GM19438 (cell line): ENCODE measurements at regions not wholly inside any gene's neighbourhood (a gene's known extent, or its start where the extent isn't known, plus 50 kb on each side); places are given as distances from the start of the nearest gene placed in this dataset.
"Not testable (repeated sequence)": the region's sequence is repeated elsewhere in the genome, so short reads cannot be mapped to it uniquely, and the experiment has no call there.

Source experiments
- ATAC-seq: cut with Tn5 transposase; IDR thresholded peaks from one replicate; pipeline ENCODE4 v1.9.1; 2021; ENCODE audit warnings: low read depth; ENCODE audit not compliant: unreplicated experiment

DNA sequence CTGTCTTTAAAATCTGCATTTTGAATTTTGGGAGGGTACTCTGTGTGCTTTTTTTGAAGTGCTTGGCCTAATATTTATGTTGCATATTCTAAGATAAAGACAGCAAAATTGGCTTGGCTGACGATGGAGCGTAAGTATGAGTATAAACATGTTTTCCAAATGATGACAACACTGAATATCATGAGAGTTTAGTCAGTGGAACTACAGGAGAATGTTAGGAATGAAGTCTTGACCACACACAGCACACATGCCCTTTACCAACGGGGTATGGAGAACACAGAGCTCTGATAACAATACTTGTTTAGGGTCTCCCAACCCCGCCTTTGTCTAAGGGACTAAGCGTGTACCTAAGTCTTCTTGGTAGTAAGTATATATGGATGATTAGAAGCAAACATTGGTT is 253.9 kb upstream of the FZD8 start:
- ATAC-seq = no peak

DNA sequence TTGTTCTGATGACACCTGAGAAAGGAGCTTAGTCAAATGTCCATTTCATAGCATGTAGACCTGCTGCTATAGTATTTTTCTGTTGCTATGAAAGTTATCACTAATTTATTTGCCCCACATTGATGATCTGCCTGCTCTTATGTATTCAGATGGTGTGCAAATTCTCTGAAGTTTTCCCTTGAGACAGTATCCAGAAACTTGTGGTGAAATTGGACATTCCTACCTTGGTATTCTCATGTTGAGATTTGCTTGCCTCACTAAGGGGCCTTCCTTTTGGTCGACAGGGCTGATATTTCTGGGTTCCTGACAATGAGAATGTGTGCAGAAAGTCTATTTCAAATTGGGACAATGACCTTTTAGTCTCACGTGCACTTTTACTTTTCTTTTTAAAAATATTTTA is 253.2 kb upstream of the FZD8 start:
- ATAC-seq = no peak

DNA sequence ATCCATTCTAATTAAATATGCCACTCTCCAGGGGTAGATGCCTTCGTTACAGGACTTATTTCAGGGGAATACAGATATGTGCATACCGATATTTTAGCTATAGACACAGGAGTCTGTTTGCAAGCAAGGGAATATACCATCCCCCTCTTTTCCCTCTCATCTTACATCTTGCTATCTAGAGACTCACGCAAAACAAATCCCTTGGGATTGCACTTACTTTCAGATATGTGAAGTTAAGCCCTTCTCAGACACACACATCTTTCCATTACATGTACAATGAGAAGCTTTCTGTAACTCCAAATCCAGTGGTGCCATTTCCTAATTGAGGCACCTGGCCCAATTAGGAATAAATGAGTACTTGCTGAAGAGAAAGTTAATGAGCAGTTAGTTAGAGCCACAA is 250.4 kb upstream of the FZD8 start:
- no peak for ATAC-seq

DNA sequence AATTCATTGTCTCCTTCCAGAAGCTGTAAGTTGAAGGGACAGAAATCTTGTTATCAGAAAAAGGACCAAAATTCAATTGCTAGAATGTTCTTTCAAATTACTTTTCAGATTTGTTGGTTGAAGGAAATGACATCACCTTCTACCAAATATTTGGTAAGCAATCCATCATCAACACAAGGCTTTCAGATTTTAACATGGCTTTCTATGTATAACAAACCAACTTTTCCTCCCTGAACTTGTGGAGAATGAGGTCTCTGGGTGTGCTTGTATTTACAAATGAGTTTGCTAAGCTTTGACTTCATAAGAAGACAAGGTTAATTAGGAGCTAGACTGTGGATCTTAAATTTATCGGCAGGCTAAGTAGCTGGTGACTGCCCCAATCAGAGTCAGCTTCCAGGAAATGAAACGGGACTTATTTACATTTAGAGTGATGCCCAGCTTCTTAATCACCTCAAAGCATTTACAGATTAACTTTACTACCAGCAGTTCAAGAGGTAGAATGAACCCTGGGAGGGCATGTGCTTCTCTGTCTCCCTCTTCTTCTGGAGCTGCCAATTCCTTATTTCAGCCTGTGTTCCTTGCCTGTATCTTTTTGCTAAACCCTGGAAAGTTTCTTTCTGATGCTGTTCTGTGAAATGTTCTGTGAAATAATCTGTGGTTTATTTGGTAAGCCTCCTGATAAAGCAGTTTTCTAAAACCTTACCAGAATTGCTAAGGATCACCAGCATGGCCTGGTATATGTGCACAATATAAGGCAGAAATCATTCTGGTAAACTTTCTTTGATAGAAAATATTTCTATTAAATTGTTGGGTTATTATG is 248.8 kb upstream of the FZD8 start:
- ATAC-seq = no peak

DNA sequence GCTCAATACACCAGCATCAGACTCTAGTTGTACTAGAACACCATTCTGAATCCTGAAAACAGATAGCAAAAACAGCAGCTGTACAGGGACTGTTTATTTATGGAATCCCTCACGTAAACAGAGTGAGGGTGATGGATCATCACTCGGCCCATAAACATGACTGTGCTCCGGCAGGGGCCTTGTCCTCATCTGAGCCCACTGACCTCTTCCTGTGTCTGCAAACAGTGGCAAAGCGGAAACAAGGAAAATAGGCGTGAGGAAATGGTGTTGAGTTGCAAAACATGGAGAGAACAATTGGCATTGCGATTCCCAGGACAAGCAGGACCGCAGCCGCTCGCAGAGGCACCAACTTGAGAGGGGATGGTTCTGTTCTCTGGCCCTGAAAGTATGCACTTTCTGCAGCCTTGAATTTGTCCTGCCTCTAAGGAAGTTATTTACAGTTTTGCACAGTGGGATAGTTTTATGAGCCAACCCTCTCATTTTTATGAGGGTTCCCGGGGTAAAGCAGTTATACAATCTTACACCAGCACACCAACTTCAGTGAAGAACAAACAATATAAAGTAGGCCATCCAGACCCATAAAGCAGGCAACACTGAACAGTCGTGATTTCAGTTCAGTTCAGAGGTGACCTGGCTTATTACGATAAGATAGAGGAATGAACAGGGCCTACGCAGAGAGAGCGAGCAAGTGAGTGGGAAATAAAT is 248.0 kb upstream of the FZD8 start:
- ATAC-seq = no peak

DNA sequence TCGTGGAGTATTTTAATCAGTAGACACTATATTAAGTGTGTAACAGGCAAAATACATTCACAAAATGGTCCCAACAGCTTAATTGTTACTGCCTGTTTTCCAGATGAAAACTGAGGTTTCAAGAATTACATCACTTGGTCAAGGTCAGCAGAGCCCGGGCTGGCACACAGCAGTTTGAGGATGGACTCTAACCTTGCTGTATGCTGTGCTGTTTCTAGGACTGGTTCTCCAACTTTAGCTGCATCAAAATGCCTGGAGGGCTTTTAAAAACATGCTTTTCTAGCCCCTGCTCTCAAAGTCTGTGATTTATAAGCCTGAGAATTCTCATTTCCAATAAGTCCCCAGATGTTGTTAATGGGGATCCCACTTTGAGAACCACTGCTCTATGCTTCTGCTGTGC is 247.1 kb upstream of the FZD8 start:
- ATAC-seq = no peak

DNA sequence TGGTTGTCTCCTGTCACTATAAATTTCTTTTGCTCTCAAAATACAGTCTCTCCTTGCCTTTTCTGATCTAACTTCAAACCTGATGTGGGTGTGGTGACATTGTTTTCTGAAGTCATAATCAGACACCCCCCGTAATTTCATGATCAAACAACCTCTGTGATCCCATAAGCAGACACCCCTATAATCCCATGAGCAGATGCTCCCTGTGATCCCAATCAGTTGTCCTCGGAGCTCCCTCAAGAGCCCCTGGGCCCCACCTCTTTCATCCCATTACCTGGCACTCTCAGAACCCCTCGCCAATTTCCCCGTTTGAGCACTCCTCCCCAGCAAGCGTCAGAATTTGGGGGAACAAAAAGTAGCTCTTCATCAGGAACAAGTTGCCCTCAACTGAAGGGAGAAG is 246.3 kb upstream of the FZD8 start:
- ATAC-seq = no peak

DNA sequence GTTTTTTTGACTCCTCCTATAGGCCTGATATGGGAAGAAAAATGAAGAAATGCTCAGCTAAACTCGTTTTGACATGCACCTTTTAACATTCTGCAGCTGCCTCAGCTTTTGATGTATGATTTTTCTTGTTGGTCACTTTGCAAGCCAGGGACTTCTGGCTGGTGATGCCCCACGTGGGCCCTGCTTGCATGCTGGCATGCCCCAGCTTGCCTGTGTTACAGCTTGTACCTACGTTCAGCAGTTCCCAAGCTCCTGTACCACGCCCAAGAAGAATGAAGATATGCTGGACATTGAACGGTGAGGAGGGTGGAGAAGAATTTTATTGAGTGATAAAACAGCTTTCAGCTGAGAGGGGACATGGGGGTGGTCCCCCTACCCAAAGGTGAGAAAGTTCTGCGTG is 245.6 kb upstream of the FZD8 start:
- ATAC-seq = no peak

DNA sequence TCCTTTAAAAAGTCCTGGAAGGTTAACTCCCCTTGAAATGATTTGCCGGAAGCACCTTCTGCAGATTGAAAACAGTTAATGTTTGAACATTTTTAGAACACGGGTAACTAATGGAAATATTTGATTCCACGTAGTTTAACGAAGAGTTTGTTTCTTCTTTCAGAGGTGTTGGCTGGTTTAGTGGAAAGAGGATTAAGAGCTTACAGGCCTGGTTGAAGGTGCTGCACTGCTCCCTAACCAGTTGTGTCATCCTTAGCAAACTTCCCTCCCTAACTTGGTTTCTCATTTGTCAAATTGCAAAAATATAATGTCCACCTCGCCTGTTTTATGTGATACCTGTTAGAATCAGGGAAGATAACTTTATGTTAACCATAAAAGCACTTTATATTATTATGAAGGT is 243.0 kb upstream of the FZD8 start:
- ATAC-seq = no peak

DNA sequence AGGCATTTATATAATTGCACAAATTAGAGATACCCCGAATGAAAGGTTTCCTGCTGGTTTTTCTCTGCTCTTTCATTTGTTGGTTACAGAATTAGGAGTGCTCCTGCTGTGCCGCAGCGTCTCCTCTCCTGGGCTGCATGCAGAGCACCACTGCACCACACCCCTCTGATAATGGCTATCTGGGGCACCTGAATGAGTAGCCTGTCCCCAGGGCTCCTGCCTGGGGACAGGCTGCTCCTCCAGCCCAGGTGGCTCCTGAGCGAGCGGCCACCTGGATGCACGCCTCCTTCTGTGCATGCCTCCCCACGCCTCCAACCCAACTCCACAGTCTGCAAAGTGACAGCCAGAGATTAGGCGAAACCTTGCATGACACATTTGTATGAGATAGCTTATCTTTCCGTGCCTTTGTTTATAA is 242.6 kb upstream of the FZD8 start:
- ATAC-seq = no peak

DNA sequence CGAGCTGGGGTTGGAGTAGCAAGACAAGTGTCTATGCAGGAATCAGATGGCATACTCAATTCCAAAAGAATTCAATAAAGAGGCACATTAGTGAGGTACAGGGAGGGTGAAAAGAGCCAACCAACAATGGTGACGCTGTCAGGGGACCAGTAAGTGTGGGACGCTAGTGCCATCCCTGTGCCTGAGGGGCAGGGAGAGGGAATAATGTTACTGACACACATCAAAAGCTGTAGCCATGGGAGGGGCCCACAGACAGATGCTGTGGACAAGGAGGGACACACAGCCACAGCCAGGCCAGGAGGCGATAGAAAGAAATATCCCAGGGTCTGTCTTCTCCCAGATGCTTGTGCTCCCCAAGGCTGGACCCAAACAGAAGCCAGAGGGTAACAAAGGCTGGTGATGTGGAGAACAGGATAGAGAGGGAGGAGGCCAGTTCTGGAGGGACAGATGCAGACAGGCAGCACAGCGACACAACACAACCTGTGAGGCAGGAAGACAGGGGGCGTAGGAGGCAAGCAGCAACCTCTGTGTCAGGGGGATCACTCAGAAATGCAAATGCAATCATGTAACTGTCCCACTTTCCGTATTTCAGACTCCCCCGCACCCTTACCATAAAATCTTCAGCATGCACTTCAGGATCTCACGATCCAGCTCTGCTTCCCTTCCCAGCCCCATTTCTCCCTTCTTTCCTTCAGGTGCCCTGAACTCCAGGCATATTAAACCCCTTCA is 240.5 kb upstream of the FZD8 start:
- no peak for ATAC-seq

DNA sequence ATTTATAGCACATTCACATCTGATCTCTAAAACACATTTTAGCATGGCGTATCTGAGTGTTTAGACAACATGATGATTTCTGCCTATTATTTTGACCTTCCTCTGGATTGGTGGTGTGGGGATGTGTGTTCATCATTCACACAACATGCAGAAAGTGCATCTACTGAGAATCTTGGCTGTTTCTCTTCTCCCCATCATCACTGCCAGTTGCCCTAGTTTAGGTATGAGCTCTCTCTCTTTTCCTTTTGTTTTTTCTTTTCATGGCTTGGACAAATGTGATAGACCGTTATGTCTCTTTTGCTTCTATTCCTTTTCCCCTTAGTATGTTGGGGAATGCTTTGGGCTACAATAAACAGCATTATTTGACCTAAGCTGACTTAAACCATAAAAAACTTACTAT is 239.2 kb upstream of the FZD8 start:
- no peak for ATAC-seq

DNA sequence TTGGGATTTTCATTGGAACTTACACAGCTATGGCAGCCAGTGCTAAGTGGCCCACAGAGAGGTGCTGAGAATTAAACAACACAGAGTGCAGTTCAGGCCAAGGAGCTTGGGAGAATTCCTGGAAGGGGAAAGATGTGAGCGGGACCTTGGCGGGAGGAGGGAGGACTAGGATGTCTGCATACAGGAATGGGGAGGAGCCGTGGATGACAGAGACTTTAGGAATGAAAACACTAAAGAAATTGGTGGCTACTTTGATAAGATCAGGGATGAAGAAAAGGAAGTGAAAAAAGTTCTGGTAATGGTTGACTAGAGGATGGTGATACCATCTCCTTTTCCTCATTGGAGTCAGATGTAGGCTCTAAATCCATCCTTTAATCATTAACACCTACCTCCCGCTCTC is 234.2 kb upstream of the FZD8 start:
- ATAC-seq = no peak

DNA sequence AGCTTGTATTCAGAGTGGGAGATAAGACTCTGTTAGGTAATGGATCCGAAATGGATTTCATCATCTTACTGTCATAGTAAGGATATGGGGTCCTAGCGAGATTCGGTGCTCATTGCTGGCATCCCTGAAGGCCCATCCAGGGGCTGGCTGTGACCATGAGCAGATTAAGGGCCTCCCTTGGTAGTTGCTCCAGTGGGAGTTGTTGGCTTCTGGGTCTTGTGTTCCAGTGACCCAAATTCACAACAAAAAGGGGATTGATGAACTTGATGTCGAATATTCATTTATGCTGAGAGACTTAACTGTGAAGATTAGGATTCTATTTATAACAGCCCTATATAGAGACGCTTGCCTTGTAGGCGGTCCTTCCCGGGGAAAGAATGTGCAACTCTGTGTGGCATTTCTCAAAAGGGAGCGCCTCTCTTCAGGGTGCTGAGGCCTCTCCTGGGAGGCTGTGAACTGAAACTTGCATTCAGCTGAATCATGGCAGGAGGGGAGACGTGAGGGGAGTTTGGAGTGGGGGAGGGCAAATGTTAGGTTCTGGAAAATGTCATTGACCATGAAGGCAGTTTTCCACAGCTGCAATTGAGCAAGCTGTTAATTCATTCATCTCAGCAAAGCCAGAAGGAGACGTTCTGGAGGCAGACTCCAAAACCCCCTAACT is 233.1 kb upstream of the FZD8 start:
- no peak for ATAC-seq

DNA sequence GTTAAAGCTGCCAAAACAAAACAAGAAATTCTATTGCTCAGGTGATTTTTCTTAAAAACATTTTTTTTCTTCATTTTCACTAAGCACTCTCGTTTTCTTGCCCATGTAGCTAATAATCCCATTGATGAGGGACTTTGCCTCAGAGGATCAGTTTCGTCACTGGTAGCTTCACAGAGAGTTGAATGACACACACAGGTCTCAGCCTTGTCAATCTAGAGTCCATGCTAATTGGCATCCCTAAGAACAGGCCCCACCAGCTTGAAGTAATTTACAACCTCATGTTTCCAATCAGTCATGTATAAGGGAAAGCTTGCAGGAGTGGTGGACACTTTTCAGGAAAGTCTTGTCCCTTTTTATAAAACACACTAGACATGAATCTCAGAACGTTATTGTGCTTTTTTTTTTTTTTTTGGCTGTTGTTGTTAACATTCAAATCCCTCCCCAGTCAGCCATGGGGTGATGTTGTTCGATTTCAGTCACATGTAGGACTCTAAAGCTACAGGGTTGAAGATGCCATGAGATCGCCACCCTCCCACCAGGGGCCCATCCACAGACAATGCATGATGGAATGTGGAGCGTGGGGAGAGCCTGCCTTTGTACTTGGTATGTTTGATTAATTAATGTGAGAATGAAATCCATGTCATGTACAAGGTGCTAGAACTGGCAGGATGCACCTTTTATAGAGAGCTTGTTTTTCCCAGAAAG is 232.4 kb upstream of the FZD8 start:
- no peak for ATAC-seq

DNA sequence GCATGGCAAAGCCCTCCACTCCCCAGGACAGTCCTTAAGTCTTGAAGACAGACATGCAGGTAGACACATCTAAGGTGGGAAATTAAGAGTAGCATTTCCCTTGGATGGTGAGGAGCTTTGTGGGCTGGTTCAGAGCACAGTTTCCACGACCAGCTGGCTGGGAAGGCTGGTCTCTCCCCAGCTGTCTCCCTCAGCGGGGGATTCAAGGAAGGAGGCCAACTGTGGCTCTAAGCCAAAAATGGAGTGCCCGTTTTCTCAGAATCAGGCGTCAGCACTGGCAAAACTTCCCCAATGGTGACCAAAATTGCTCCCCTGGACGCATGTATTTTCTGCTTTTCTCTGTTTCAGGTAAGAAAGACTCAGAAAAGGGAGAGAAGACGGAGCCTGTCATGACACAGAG is 230.6 kb upstream of the FZD8 start:
- ATAC-seq = no peak

DNA sequence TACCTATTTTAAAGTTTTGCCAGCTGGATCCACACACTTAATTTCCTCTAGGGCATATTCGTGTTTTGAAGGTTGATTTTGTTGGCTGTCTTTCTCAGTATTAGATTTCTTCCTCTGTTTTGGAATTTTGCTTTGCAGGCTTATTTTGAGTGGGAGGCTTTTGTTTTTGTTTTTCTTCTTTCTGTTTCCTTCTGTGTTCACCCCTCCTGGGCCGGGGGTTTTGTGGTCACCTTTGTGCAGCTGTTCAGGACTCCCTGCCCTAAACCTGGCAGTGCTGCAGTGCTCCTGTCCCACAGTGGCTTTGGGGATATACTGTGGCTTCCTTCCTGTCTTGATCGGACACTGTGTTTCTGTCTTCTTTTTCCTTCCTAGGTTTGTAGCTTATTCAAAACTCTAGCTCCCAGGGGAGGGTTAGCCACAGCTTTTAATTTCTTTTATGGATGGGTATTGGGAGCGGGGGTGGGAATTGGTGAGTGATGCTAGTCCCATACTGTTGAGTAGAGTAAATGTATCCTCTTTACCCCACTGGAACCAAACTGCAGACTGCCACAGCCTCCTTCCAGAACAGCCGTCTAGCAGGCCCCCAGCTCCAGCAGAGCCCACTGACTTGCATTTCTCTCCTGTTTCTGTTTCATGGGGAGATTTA is 228.7 kb upstream of the FZD8 start:
- no peak for ATAC-seq

DNA sequence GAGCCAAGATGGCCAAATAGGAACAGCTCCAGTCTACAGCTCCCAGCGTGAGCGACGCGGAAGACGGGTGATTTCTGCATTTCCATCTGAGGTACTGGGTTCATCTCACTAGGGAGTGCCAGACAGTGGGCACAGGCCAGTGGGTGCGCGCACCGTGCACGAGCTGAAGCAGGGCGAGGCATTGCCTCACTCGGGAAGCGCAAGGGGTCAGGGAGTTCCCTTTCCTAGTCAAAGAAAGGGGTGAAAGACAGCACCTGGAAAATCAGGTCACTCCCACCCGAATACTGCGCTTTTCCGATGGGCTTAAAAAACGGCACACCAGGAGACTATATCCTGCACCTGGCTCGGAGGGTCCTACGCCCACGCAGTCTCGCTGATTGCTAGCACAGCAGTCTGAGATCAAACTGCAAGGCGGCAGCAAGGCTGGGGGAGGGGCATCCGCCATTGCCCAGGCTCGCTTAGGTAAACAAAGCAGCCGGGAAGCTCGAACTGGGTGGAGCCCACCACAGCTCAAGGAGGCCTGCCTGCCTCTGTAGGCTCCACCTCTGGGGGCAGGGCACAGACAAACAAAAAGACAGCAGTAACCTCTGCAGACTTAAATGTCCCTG is 216.7 kb upstream of the FZD8 start:
- ATAC-seq = not testable (repeated sequence)

DNA sequence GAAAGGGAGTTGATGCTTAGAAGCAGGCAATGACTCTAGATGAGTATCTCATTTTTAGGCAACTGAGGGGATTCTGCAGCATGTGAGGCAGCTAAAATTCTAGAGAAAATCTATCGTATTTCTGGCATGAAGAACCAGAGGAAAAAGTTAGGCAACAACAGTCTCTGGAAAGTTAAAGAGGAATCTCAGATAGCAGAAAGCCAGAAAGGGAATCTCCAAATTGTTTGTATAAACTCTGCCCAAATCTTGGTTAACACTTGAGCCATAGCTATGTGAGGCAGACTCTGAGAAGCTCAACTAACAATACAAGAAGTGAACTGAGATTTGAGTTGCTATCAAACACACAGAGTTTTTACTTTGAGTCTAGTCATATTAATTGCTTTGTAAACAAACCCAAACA is 215.8 kb upstream of the FZD8 start:
- ATAC-seq = no peak
